ENCODE measurements at regions not wholly inside any gene's neighbourhood (a gene's known extent, or its start where the extent isn't known, plus 50 kb on each side); places are given as distances from the start of the nearest gene placed in this dataset.

DNA sequence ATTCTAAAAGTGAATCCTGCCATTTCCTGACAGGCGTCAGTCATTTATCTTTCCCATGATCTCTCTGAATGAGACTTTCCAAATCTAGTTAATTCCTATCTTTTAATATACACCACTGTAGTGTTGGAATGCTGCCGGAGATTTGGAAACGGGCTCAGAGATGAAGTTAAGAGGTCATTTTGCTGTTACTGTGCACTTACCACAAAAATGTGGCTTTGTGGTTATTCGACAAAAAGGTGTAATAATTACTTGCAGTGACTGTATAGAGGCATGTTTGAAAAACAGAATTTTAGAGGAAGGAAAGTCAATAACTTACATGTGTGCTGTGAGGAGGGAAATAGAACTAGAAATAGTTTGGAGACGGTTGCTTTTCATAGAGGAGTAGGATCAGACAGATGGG, 460.2 kb upstream of the BTBD3 start:
- no peak for TF ChIP-seq RAD21 (IDR thresholded peaks at IDR 0.05; ENCODE audit: low read depth)
- TF ChIP-seq, protein P1, sequence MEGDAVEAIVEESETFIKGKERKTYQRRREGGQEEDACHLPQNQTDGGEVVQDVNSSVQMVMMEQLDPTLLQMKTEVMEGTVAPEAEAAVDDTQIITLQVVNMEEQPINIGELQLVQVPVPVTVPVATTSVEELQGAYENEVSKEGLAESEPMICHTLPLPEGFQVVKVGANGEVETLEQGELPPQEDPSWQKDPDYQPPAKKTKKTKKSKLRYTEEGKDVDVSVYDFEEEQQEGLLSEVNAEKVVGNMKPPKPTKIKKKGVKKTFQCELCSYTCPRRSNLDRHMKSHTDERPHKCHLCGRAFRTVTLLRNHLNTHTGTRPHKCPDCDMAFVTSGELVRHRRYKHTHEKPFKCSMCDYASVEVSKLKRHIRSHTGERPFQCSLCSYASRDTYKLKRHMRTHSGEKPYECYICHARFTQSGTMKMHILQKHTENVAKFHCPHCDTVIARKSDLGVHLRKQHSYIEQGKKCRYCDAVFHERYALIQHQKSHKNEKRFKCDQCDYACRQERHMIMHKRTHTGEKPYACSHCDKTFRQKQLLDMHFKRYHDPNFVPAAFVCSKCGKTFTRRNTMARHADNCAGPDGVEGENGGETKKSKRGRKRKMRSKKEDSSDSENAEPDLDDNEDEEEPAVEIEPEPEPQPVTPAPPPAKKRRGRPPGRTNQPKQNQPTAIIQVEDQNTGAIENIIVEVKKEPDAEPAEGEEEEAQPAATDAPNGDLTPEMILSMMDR (IDR thresholded peaks at IDR 0.05 in 2 of 3, conservative IDR thresholded peaks at IDR 0.05 in 1 of 3; ENCODE audit: borderline replicate concordance in 1 of 3, insufficient read depth in 1 of 3, low read depth in 2 of 3, low read length in 2 of 3) = no peak
- no peak for TF ChIP-seq TCF7L2 (IDR thresholded peaks at IDR 0.05; ENCODE audit: borderline replicate concordance, extremely low read depth, insufficient read depth, insufficient read length)
- no peak for TF ChIP-seq CEBPB (IDR thresholded peaks at IDR 0.05; ENCODE audit: low read depth)
